Caco-2 (cell line): ENCODE measurements at regions not wholly inside any gene's neighbourhood (a gene's known extent, or its start where the extent isn't known, plus 50 kb on each side); places are given as distances from the start of the nearest gene placed in this dataset.

Experiments
- BruUV-seq: library from RNA; stranded (reverse); fragments of 400-500 nt; replicated peaks from 2 replicates; lab custom pipeline; 2021; lab: Mats Ljungman, UMichigan
- CTCF ChIA-PET: fragments of 300-600 bp; sonication (Branson Sonifier 250); formaldehyde crosslinking; loops from one replicate; lab custom pipeline; 2022; ENCODE audit warnings: antibody characterized with exemption; lab: Charles Lee
- POLR2A ChIA-PET: fragments of 300-600 bp; sonication (Branson Sonifier 250); formaldehyde crosslinking; loops from one replicate; lab custom pipeline; 2022; ENCODE audit warnings: antibody characterized with exemption; lab: Charles Lee
- DNase-seq, 2 experiments: peaks; one replicate each; pipeline versions ENCODE4 v3.0.0 to v3.0.0-alpha.2; 2020 to 2022
- H3K27me3 ChIP-seq: replicated peaks from 2 replicates; pipeline ENCODE4 v1.6.0; 2011; ENCODE audit warnings: low read length; ENCODE audit not compliant: control insufficient read depth, insufficient read depth
- H3K36me3 ChIP-seq: 2 replicates; pipeline ENCODE4 v1.5.1; 2011; ENCODE audit warnings: low read length; ENCODE audit not compliant: control insufficient read depth, insufficient read depth
- H3K4me1 ChIP-seq: fragments of 250-450 bp; sonication (Bioruptor Pico); 2 replicates; pipeline ENCODE4 v1.5.1; 2020; ENCODE audit warnings: mild to moderate bottlenecking
- H3K4me3 ChIP-seq: 2 replicates; pipeline ENCODE4 v1.5.1; 2011; ENCODE audit warnings: low read depth, mild to moderate bottlenecking, control low read depth, low read length
- H3K9me3 ChIP-seq: fragments of 250-450 bp; sonication (Bioruptor Pico); 2 replicates; pipeline ENCODE4 v1.5.1; 2020; ENCODE audit warnings: mild to moderate bottlenecking, moderate library complexity
- H3K27ac Mint-ChIP-seq: one replicate; pipeline ENCODE4 v1.8.0; 2022; ENCODE audit warnings: mixed read lengths; ENCODE audit not compliant: unreplicated experiment
- H3K27me3 Mint-ChIP-seq: one replicate; pipeline ENCODE4 v1.8.0; 2022; ENCODE audit warnings: mixed read lengths; ENCODE audit not compliant: insufficient read depth, unreplicated experiment
- H3K36me3 Mint-ChIP-seq: one replicate; pipeline ENCODE4 v1.8.0; 2022; ENCODE audit warnings: mild to moderate bottlenecking, mixed read lengths; ENCODE audit not compliant: insufficient read depth, unreplicated experiment
- H3K4me1 Mint-ChIP-seq: one replicate; pipeline ENCODE4 v1.8.0; 2022; ENCODE audit warnings: low read depth, mixed read lengths; ENCODE audit not compliant: unreplicated experiment
- H3K4me3 Mint-ChIP-seq: one replicate; pipeline ENCODE4 v1.8.0; 2022; ENCODE audit warnings: mild to moderate bottlenecking, moderate library complexity, mixed read lengths; ENCODE audit not compliant: unreplicated experiment
- H3K9me3 Mint-ChIP-seq: one replicate; pipeline ENCODE4 v1.8.0; 2022; ENCODE audit warnings: mixed read lengths; ENCODE audit not compliant: unreplicated experiment
- intact Hi-C: fragments of 100-400 bp; cut with micrococcal nuclease; formaldehyde crosslinking; loops from one replicate; pipeline ENCODE4 v1.10.0; 2022; ENCODE audit not compliant: unreplicated experiment
- TF ChIP-seq, protein P1 (sequence below), 2 experiments: fragments of 200-600 bp in 1 of 2; IDR thresholded peaks; 1 replicate in 1 of 2; 2 replicates in 1 of 2; pipeline versions ENCODE4 v1.5.1 to v1.8.0; 2011 to 2022; ENCODE audit warnings: antibody characterized with exemption in 1 of 2, control low read depth in 1 of 2, inconsistent platforms in 1 of 2, low read depth in 1 of 2, low read length in 1 of 2, mild to moderate bottlenecking in 1 of 2, moderate library complexity in 1 of 2; ENCODE audit not compliant: insufficient read depth in 1 of 2, severe bottlenecking in 1 of 2, unreplicated experiment in 1 of 2

DNA sequence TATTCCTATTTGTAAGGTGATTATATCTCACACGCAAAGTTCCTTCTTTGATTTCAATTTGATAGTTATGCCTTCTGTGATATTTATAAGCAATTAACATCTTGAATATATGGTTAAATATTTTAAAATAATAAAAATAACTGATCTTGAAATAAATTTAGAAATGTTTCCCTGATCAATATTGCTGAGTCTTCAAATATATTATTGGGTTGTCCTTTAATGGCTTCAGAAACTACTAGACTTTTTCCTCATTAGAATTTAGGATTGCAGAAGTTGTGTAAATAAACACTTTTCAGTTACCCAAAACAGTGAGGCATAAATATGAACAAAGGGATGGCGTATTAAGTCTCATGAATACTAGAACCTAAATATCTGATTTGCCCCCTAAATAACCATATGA lies 252.3 kb upstream of the PRR20A start:
- Histone ChIP-seq H3K36me3 (no peaks in the 10 kb centered on the region), H3K27me3 (no peaks in the 10 kb centered on the region), H3K4me1 (no peaks in the 10 kb centered on the region), H3K9me3 (no peaks in the 10 kb centered on the region), H3K4me3 (no peak overlapping the region)
- CTCF ChIA-PET = no interaction called here
- Mint-ChIP-seq H3K27ac (no peak overlapping the region), H3K4me3 (no peak overlapping the region), H3K9me3 (no peaks in the 10 kb centered on the region), H3K4me1 (no peaks in the 10 kb centered on the region), H3K27me3 (no peaks in the 10 kb centered on the region), H3K36me3 (no peaks in the 10 kb centered on the region)
- TF ChIP-seq, protein P1, sequence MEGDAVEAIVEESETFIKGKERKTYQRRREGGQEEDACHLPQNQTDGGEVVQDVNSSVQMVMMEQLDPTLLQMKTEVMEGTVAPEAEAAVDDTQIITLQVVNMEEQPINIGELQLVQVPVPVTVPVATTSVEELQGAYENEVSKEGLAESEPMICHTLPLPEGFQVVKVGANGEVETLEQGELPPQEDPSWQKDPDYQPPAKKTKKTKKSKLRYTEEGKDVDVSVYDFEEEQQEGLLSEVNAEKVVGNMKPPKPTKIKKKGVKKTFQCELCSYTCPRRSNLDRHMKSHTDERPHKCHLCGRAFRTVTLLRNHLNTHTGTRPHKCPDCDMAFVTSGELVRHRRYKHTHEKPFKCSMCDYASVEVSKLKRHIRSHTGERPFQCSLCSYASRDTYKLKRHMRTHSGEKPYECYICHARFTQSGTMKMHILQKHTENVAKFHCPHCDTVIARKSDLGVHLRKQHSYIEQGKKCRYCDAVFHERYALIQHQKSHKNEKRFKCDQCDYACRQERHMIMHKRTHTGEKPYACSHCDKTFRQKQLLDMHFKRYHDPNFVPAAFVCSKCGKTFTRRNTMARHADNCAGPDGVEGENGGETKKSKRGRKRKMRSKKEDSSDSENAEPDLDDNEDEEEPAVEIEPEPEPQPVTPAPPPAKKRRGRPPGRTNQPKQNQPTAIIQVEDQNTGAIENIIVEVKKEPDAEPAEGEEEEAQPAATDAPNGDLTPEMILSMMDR (IDR thresholded peaks at IDR 0.05; ENCODE audit: insufficient read depth in 1 of 2, low read depth in 1 of 2, low read length in 1 of 2, severe bottlenecking in 1 of 2, unreplicated experiment in 1 of 2) = no peak
- POLR2A ChIA-PET = no interaction called here
- intact Hi-C loops = no loop called here
- DNase-seq = no peak
- BruUV-seq = no TSS peak

DNA sequence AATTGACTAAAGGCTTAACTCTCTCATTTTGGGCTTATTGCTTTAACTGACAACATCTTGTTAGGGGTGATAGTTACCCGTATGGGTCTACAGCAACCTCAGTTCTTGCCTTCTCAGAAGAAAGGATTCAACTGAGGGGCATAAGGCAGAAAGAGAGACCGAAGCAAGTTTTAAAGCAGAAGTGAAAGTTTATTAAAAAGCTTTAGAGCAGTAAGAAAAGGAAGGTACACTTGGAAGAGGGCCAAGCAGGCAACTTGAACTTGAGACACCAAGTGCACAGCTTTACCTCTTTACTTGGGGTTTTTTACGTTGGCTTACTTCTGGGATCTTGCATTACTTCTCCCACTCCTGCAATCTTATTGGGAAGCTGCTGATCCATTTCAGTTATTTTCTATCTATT lies 246.9 kb upstream of the PRR20A start:
- ChIA-PET CTCF (no interaction called here), POLR2A (no interaction called here)
- no peak overlapping the region for H3K4me3 Mint-ChIP-seq
- no peak for DNase-seq
- TF ChIP-seq, protein P1 (IDR thresholded peaks at IDR 0.05; ENCODE audit: insufficient read depth in 1 of 2, low read depth in 1 of 2, low read length in 1 of 2, severe bottlenecking in 1 of 2, unreplicated experiment in 1 of 2) = no peak
- Histone ChIP-seq H3K4me1 (no peaks in the 10 kb centered on the region), H3K9me3 (no peaks in the 10 kb centered on the region), H3K36me3 (no peaks in the 10 kb centered on the region), H3K27me3 (no peaks in the 10 kb centered on the region), H3K4me3 (no peak overlapping the region)
- intact Hi-C loops = no loop called here
- H3K27me3 Mint-ChIP-seq = no peaks in the 10 kb centered on the region
- no peaks in the 10 kb centered on the region for H3K4me1 Mint-ChIP-seq
- no peaks in the 10 kb centered on the region for H3K9me3 Mint-ChIP-seq
- H3K27ac Mint-ChIP-seq = no peak overlapping the region
- BruUV-seq = no TSS peak
- H3K36me3 Mint-ChIP-seq = no peaks in the 10 kb centered on the region

DNA sequence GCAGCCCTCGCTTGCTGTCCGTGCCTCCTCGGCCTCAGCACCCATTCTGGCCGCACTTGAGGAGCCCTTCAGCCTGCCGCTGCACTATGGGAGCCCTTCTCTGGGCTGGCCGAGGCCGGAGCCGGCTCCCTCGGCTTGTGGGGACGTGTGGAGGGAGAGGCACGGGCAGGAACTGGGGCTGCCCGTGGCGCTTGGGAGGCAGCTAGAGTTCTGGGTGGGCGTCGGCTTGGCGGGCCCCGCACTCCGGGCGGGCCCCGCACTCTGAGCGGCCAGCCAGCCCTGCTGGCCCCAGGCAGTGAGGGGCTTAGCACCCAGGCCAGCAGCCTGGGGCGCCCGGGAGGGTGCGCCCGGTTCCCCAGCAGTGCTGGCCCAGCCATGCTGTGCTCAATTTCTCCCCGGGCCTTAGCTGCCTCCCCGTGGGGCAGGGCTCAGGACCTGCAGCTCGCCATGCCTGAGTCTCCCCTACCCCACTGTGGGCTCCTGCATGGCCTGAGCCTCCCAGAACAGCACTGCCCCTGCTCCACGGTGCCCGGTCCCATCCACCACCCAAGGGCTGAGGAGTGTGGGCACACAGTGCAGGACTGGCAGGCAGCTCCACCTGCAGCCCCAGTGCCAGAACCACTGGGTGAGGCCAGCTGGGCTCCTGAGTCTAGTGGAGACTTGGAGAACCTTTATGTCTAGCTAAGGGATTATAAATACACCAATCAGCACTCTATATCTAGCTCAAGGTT lies 240.0 kb upstream of the PRR20A start:
- POLR2A ChIA-PET = no interaction called here
- H3K27ac Mint-ChIP-seq = no peak overlapping the region
- no peaks in the 10 kb centered on the region for H3K9me3 ChIP-seq
- H3K27me3 Mint-ChIP-seq = no peaks in the 10 kb centered on the region
- H3K4me3 ChIP-seq = no peak overlapping the region
- no TSS peak for BruUV-seq
- no peaks in the 10 kb centered on the region for H3K36me3 ChIP-seq
- no peaks in the 10 kb centered on the region for H3K36me3 Mint-ChIP-seq
- TF ChIP-seq, protein P1 (IDR thresholded peaks at IDR 0.05; ENCODE audit: insufficient read depth in 1 of 2, low read depth in 1 of 2, low read length in 1 of 2, severe bottlenecking in 1 of 2, unreplicated experiment in 1 of 2) = no peak
- intact Hi-C loops = no loop called here
- no peaks in the 10 kb centered on the region for H3K9me3 Mint-ChIP-seq
- CTCF ChIA-PET = interaction anchor here (0.5 kb wide), 1 partner anchor 536 kb away, joined by 3 read pairs; no protein-coding TSS in a partner anchor
- no peak overlapping the region for H3K4me3 Mint-ChIP-seq
- H3K4me1 ChIP-seq = no peaks in the 10 kb centered on the region
- H3K27me3 ChIP-seq = no peaks in the 10 kb centered on the region
- no peak for DNase-seq
- no peaks in the 10 kb centered on the region for H3K4me1 Mint-ChIP-seq
